Daoy (cell line): ENCODE measurements at regions not wholly inside any gene's neighbourhood (a gene's known extent, or its start where the extent isn't known, plus 50 kb on each side); places are given as distances from the start of the nearest gene placed in this dataset.

Source experiments
- DNase-seq: peaks from one replicate; pipeline ENCODE4 v3.0.0-alpha.2; 2015; ENCODE audit warnings: low read depth

DNA sequence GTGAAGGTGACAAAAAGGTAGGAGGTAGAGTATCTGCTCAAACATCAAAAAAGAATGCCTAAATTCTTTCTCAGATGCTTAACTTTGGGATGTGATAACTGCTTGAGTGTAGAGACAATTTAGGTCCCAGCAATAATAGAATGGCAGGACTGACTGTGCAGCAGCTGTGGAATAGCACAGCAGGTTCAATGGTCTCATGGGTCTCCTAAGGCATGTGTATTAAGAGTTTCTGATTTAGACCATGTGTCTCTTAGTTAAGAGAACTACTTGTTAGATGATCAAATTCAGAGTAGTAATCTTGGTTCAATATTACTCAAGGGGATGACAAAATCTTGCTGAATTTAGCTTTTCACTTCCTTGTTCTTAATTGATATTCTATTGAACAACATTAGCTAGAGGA is 72.0 kb downstream of the ALX1 start:
- DNase-seq, result no peak

DNA sequence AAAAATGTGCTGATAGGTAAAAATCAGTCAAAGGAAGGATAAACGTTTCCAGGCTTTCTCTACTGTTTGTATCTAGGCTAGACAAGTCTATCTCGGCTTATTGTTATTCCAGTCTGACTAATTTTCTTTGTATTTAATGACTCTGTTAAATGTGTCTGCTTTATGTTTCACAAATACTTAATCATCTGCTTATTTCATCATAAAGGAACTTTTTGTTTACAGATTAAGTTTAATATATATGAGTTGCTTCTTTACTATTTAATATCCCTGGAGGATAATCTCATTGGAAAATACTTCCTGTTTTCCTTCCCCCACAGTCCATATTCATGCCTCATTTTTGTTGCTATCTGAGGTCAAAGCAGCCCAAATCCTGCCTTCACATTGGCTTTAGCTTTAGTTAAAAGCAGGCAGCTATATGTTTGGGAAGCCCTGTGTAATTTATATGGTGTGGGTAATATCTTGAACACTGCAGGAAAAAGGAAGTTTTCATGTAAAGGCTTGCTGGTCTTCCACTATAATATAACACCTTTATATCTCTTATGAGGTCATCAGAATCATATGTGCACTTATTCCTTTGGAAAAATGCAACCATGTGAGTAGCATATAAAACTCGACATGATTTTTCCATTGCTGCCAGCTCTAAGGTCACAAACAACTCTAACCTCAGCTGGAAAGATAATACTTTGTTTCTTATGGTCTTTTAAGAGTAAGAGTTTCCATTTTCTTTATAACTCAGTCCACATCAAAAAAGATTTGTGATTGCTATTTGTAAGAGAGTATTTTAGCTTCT is 76.8 kb downstream of the ALX1 start:
- no peak for DNase-seq

- no peak for DNase-seq
Measured at GRCh38 chr12:85357609-85358008, 77.6 kb downstream of the ALX1 start.

DNA sequence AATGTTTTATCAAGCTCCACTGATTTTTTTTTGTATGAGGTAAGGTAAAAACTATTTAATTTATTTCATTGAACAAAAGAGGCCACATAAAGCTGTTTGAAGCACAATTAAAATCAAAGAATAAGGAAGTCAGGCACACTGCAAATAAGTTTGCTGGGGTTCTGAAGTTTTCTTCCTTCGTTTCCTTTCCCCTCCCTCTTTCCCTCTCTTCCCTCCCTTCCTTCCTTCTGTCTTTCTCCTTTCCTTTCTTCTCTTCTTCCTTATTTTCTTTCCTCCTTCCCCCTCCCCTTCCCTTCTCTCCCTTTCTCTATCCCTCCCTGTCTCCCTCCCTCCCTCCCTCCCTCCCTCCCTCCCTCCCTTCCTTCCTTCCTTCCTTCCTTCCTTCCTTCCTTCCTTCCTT is 78.7 kb downstream of the ALX1 start:
- DNase-seq, result no peak

DNA sequence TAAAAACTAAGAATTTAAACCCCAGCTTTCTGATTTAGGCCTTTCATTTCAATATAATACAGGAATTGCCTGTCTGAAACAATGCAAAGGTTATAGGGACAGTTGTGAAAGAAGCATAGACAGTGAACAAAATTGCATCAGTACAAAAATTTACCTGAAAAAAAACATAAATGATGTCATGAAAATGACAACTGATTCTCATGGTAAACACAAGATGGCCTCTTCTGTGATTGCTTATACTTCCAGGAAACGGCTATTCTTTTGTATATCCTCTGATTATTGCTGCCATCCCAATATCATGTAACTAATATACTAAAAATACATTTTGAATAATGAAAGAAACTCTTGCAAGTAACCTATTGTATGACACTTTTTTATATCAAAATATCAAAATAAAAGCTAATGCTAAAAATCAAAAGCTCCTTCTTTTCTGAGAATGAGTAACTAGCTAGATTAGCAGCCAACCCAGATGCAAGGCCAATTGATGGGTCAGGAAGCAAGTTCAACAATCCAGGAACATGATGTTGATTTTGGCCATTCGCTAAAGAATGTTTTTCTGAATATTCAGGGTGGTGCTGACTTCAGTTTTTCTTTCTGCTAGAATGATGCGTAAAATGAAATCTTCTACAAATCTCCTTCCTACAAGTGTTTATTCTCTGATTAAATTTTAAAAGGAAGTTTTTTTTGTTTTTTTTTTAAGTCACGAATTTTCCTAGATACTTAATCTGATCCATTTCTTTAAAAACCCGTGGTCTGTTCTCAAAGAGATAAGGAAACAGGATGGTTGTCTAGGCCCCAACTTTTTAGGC is 83.6 kb downstream of the ALX1 start:
- DNase-seq, result no peak

- DNase-seq, result no peak
Measured at GRCh38 chr12:85367936-85368335, 87.9 kb downstream of the ALX1 start.

DNA sequence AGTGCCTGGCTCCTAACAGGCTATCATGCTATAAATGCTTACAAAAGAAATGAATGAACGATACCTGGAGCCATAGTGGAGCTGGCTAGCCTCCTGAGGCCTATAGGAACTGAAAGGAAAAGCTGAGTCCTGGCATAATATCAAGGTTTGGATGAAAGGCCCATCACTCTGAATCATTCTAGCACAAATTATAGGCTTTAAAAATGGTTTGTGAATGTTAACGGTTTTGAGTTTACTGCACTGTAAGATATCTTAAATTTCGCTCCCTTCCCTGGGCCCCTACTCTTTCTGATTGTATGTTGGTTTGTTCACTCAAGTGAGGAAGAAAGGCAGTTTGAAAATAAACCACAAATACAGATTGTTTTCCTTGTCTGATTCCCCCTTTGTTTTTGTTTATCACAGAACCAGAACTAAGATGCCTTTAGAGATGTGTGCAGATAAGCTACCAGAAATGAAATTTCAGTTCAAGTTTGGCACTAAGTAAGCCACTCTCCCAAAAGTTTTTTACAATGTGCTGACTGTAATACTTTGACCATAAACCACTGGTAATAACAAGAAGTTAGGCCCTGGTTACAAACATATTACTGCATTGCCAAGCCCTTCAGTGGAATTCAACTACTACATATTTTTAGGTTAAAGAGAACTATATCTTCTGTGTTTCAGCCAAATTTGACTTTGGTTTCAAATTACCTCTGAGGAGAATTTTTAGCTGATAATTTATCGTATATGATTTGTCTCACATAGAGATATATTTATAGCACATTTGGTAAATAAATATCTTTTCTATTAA is 89.5 kb downstream of the ALX1 start:
- DNase-seq, result no peak

- DNase-seq, result no peak
Measured at GRCh38 chr12:85373045-85373444, 93.0 kb downstream of the ALX1 start.

DNA sequence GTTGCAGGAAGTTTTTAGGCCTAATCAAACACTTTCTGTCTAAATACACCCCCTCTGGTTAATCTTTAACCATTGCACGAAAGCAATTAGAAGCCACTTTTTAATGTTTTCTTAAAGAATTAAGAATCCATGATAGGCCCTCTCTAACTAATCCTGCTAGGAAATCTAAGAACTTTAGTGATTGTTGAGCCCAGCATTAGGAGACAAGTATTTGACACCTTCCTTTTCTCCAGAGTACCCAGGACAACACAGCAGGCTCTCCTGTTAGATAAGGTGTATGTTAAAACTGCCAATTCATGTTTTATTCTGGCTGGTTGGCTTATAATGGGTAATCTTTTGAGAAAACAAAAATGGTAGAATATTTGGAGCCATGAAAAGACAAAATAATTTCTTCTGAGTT is 95.0 kb downstream of the ALX1 start:
- DNase-seq, result no peak

DNA sequence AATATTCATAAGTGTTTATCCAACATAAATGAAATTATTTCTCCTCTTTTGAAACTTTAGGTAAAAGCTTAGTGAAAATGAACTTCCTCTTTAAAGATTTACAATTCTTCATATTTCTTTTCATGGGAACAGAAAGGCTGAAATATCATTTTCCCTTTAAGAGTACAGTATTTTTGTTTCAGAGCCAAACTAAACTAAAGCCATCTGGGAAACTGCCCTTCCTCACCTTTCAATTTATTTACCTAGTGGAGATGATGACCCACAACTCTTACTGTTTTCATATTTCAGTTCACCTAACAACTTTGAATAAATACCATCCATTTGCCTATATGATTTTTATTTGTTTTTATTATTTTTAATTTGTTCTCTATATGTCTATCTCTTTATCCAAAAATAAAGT is 105.4 kb downstream of the ALX1 start:
- DNase-seq, result no peak

- no peak for DNase-seq
Measured at GRCh38 chr12:85390266-85390665, 110.2 kb downstream of the ALX1 start.

DNA sequence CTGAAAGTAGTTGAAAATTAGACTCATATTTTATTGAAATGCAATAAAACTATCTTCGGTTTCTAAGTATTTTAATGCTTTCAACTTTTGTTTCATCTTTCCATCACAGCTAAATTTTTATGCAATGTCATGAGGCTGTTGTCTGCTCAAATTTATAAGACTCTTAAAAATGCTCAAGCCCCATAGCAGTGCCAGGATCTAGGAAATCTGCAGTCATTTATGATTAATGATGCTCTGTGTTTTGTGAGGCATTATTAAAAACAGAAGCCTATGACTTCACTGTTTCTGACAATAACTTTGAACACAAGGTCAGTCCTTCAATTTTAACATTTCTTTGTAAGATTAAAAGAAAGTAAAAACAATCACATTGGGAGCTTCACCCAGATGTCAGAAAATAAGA is 112.5 kb downstream of the ALX1 start:
- no peak for DNase-seq

DNA sequence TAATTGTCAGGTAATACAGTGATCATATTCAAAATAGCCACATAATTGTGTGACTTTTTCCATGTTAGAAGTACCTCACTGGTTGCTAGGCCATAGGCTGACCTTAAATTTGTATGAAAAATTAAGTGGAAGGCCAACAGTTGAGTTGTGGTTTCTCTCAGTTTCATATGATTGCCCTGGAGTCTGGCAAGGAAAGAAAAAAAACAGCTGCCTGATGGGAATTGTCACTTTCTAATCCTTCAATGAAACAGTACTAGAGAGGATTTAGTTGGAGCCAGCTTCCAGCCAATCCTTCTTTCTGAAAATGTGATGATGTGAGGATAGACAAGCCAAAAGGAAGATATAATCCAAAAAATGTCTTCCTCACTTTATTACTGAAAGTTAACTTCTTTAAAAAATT is 113.6 kb downstream of the ALX1 start:
- DNase-seq, result no peak

DNA sequence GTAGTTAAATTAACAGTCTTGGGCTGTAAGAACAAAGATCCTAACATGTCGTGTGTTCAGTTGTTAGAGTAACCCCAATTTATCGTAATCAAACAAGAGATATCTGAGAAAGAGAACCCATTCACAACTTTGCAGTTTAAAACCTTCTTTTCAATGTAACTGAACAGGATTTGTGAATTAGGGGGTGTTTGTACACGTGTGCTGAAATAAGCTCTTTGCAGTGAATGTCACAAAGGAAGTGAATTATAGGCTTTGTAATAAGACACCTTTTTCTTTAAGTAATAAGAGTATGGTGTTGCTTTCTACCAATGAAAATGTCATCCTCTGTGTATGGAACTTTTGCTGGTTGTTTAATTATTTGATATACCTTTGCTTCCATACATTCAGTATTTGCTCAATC is 114.0 kb downstream of the ALX1 start:
- DNase-seq, result no peak

DNA sequence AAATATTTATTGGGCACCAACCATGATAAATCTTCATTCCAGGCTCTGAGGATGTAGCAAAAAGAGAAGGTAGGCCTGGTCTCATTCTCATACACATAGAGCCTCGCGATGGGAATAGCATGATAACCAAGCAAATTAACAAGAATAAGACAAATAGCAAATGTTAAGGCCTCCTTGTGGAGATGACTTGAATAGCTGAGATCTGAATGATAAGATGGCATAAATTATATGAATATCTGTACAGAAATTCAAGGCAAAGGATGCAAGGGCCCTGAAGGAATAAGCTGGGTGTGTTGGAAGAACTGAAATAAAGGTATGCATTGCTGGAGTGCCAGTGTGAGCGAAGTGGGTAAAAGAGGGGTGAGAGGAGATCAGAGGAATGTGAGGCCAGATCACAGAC is 114.8 kb downstream of the ALX1 start:
- no peak for DNase-seq

DNA sequence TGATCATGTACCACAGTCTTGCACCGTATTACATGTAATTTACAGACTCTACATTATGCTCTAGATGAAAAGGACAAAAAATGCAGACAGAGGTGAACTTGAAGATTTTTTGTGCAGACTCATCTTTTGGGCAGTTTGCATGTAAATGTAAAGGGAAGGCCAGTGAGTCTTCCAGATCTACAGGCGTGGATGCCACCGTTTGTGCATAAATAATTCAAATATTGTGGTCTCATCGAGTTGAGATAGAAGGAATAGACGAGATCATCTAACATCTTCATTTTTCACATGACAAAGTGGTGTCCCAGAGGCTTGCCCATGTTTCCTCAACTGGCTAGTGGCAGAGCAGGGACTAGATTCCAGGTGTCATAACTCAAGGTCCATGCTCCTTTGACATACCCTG is 125.2 kb downstream of the ALX1 start:
- DNase-seq, result no peak

DNA sequence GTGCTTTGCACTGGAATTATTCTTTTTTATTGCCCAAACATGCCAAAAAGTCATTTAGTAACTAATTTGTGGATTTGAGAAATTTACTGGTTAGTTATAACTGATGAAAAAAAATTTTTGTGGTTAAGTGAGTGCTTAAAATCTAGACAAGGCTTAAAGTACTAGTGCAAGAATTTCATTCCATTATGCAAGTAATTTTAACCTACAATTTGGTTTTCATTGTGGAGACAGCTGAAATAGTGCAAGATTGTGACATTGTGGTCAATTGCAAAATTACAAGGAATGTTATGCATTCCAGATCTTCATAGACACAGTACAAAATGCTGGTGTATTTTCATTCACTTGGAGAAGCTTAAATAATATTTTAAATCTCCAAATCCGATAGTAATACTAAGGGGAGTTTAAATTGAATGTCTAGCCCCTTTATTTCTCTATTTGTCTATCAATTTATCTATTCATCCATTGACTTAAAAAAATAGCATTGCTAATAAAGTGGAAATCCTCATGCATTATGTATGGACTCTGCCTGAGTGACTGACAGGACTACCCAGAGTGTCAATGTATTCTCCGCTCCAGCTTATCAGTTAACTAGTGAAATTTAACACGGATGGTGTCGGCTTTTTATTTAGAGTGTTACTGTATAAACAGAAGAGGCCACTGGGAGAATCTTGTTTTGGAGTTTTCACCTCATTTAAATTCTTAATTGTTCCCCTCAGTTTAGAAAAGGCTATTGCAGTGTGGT is 125.9 kb downstream of the ALX1 start:
- no peak for DNase-seq

GRCh38 chr12:85413266-85413665 is 133.2 kb downstream of the ALX1 start:
- DNase-seq, result peak; percentile 29

DNA sequence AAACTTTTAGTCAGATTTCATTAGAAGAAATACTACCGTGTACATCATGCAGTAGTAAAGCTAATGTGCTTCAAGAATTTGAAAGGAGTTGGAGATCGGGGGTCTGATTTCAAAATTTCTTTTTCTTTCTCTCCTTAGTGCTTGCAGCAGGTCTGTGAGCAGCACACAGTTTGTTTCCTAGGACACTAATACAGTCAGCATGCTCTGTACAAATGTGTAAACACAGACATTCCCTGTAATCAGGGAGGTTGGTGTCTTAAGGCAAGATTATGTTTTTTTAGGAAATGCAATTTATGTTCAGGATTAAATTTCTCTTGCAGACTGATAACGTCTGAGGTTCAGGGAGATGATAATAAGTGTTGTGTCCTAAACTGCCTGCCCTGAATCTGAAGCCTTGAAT is 142.7 kb downstream of the ALX1 start:
- DNase-seq, result no peak

DNA sequence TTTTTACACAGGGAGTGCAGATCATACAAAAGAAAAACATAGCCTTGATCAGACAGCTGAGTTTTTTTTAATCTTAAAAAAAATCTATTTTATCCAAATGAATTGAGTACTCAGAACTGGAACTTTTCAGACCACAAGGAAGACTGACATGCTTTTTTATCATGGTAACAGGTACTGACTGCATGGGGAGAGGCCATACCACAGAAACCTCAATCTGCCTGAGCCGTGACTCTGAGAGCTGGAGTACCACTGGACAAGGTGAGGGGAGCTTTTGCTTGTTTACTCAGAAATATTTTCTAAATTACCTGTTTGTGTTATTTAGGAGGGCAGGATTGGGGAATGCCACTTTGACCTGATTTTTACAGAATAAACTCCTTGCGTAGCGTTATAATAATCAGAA is 143.9 kb downstream of the ALX1 start:
- no peak for DNase-seq

DNA sequence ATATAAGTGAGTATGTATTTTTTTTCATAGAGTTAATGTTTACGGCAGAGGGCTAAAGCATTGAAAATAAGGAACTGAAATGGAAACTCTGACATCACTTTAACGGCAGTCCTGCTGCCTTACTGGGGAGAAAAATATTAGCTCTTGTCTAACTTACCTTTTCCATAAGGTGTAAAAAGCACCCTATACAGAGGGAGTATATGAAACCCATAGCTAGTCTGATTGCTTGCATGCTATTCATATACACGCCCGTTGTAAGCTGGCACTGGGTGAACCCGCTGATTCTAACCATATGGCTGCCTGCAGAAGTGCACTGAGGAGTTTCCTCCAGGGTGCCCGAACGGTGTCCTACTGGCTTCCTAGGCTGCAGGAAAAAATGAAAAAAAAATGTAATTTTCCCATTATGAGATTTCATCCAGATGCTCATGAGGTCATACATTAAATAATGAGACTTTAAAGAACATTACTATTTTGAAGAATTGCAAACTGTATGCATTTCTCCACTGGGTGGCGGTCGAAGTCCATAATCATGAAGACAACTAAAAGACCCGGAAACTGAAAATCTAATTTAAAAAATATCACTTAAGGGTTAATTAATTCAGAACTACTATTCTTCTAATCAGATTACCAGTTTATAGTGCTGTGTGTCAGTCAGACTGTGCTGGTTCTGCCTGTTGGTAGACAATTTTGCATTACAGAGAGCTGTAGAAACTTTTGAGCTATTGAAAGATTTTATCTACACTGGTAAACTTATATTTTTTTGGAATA is 144.7 kb downstream of the ALX1 start:
- DNase-seq, result peak; percentile 30
